Hematopoietic multipotent progenitor cell (in vitro differentiated cells): ENCODE measurements at regions not wholly inside any gene's neighbourhood (a gene's known extent, or its start where the extent isn't known, plus 50 kb on each side); places are given as distances from the start of the nearest gene placed in this dataset.

Experiments
- DNase-seq, 3 donors: peaks; one replicate each; pipeline ENCODE4 v3.0.0-alpha.2; 2011 to 2015; ENCODE audit warnings: low read depth in 2 of 3, low spot score in 2 of 3

DNA sequence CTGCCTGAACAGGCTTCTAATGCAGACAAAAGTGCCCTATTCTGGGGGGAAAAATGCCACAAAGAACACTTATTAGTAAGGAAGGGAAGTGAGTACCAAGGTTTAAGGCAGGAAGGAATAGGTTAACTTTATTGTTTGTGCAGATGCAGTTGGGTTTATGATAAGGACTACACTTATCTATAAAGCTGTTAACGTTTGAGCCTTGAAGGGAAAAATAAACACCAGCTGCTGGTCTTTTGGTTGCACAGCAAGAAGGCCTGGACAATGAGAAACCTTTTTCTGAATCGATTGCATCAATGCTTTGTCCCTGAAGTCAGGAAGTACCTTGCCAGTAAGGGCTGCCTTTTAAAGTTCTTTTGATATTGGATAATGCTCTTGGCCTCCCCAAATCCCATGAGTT is 407.8 kb downstream of the ATP23 start:
- no peak for DNase-seq

DNA sequence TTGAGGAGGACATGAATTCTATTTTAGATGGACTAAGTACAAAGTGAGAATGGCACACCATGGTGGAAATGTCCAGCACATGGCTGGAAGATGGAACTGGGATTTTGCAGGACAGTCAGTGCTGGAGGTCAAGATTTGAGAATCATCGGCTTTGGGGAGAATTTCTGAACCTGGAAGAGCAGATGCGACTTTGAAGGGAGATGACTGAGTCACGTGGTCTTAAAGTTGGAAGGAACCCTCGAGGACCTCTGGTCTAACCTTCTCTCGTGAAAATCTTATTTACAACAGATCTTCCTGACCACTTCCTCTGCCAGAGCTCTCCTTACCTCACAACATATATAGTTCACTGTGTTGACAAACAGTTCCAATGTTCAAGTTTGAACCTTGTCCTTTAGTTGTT is 415.4 kb downstream of the ATP23 start:
- DNase-seq, result no peak

DNA sequence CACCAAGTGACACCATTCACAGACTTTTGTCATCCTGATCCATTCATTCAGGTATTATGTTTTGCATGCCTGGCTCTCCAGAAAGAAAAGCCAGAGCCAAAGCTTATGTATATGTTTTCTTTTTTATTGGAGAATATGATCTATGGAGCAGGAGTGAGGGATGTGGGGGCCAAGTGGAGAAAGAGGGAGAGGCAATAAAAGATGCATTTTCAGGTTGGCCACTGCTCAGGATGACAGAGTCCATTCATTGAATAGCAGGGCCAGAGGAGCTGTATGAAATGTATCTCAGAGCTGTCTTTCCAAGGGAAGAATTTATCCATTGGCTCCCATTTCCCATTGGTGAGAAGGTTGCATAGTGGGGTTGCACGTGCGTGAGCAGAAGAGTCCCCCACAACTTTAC is 416.1 kb downstream of the ATP23 start:
- DNase-seq, result no peak

DNA sequence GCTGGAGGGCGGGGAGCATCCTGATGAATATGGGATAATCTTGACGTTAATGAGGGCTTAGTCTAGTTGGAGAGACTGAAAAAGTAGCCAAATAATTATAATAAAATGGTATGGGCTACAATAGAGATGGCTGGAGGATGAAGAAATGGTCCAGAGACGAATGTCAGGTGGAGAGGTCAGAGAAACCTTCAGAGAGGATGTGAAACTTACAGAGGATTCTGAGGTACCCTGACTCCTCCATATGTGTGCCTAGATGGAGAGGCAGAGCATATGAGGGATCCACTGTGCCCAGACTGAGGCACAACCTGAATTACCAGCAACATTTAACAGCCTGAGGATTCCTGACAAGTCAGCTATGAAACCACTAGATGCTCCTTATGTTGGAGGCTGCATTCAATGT is 417.0 kb downstream of the ATP23 start:
- no peak for DNase-seq

DNA sequence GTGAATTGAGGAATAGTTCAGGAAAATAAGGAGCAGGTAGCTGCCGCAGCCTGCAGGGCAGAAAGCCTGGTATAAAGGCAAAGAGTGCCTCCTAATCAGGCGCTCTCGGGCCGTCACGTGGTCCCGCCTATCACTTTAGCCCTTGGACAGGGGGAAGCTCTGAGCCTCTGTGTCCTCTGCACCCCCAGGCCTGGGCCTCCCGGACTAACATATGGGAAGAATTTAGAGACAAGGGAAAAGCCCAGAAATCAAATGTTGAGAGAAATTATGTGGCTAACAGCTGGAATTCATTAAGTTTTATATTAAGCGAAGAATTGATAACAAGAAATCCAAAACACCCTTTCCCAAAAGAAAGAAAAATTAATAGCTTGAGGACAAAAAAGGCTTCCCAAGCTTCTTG is 417.7 kb downstream of the ATP23 start:
- DNase-seq, result no peak

DNA sequence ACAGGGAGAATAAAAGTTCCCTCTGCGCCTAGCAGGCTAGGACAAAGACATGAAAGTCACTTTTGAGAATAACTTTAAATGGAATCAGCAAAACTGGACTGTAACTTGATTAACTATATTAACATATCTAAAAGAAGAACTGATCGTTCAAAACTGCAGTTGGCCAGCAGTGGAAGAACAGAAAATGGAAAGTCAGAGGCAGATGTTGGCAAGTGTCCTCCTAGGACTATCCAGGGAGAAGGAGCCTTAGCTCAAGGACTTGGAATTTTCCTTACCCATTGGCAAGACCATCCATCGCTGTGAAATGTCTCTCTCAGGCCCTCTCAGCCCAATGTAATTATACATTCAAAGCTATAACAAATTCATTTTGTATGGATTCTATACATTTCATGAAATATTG is 419.7 kb downstream of the ATP23 start:
- no peak for DNase-seq

DNA sequence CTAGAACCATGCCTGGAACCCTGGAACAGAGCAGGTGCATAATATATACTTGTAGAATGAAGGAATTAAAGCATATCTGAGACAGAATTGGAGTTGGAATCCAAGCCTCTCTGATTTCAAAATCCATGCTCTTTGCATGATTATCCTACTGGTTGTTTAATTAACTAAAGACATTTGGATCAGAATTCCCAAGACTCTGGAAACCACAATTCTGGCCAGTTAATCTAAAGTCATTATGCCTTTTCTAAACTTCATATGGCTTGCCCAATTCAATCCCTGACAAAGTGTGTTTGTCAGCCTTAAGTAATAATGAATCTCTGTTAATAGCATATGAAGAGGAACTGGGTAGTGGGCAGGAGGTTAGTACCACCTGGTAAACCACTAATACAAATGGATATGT is 422.6 kb downstream of the ATP23 start:
- DNase-seq, result no peak

DNA sequence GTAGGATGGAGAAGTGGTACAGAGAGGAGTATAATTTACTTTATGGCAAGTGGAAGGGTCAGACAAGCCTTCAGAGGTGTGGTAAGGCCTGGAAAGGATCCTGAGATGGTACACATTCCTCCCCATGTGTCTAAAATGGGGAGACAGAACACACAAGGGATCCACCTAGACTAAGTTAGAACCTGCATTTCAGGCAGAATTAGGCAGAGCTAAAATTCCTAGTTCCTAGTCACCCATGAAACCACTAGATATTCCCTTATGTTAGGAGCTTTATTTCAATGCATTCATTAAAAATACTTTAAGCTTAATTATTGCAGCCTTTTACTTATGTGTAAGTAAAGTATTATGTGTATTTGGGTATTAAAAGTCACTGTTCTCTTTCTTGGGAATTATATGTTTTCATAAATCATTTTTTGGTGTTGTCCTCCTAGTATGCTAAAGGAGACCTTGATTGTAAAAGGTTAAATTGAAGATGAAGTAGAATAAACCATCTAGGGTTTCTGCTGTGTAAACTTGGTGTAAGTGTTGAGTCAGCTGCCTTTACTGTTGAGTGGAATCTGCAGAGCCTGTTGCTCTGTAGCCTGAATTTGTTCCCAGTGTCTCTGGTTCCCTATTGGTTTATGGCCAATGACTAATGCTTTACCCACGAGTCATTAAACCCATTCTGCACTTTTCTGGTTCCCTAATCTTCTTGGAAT is 423.2 kb downstream of the ATP23 start:
- no peak for DNase-seq

DNA sequence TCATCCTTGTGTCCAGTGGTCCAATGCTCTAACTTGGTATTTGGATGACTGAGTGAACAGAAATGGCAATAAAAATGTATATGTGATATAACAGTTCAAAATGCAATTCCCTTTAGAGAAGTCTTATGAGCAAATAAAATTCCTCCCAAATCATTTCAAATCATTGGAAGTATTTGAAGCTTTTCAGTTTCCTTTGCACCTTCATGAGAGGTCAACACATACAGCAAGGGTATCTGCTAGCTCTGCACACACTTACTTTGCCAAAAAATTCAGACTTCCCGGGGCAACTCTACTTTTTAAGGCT is 423.7 kb downstream of the ATP23 start:
- DNase-seq, result no peak

DNA sequence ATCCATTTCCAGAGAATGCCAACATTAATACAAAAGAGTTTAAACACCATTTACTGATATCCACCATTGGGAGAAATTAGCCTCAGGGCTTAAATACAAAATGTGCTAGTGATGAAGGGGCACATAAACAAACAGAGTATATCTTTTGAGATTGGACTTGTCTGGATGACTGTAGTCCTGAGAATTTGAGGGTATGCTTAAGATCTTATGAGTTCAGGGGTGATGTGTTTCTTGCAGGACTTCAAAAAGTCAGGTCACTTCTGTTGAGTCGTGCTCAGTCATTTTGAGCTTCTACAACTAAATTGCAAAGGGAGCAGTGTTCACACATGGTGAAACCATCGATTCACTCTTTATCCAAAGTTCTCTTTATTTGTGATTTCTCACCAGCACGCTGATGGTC is 425.7 kb downstream of the ATP23 start:
- DNase-seq, result no peak

DNA sequence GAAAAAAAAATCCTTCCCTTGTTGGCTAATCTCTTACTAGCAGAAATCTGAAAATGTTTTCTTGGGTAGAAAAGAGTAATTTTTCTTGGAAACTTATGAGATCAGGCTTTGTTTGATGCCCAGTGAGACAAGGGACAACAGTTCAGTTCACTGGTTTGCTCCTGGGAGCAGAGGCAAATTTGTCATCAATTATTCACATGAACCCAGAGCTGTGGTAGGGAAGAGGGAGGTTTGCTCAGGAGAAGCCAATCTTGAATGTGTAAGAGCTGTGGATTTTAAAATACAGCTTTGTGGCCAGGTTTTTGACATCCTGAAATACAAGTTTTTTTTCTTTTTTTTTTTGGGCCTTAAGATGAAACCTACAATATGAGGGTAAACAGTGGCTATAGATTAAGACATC is 426.6 kb downstream of the ATP23 start:
- no peak for DNase-seq

DNA sequence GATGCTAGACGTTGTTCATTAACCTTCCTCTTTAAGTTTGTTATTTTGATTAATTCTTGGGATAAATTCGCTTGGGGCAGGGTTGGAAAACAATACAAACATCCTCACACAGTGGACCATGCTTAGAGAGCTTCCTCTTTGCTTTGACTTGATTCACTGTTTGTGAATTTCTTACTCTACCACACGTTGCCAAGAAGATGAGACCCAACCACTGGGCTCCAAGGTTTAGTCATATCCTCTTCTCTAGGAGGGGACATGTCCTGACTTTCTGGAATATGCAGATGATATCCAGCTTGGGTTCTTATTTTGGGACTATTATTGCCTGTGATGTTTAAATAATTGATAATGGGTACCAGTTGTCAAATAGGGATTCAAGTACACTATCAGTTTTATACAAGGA is 428.2 kb downstream of the ATP23 start:
- no peak for DNase-seq

DNA sequence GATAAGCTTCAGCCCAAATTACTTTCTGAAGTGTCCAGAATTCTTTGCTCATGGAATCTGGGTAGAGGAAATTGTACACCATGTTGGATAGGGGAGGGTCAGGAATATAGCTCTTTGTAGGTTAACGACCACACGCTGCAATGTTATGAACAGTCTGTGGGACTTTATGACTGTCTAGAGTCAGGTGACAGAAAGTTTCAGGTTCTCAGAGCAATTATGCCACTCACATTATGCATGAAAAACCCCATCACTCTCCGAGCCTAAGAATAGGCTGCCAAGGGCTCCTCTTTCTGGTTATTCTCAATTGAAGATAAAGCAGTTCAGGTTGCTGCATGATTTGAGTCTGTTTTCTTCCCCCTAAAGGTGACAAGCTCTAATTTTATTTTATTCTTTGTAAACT is 430.9 kb downstream of the ATP23 start:
- no peak for DNase-seq

DNA sequence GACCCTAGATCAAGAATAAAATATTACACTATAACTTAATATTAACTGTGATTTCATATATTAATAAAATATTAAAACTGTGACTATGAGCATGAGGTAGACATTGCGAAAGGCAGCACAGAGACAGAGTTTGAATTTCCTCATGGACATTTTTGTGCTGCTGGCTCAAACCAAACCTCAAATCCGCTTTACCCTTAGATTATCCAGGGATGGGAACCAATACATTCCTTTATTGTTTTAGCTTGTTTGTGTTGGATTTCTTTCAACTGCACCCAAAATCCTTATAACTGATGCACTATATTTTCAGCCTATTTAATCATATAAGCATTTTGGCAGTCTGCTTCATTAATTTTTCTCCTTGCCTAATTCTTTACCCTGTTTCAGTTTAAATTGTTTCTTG is 436.7 kb downstream of the ATP23 start:
- no peak for DNase-seq

DNA sequence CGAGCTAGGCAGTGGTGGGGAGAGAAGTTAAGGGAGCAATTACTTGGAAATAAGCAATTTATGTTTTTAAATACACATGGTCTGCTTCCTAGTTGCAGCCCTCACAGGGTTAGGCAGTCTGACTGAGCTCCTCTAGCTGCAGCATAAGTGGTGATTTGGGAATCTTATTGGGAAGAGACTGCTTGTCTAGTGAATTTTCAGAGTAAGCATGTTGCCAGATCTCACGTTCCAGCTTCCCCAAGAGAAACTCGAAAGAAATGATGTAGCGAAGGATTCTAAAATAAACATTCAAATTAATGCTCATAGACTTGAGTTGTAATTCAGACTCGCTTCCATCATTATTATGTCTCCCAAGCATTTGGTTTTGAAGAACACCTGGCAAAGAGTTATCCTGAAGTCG is 440.2 kb downstream of the ATP23 start:
- no peak for DNase-seq

DNA sequence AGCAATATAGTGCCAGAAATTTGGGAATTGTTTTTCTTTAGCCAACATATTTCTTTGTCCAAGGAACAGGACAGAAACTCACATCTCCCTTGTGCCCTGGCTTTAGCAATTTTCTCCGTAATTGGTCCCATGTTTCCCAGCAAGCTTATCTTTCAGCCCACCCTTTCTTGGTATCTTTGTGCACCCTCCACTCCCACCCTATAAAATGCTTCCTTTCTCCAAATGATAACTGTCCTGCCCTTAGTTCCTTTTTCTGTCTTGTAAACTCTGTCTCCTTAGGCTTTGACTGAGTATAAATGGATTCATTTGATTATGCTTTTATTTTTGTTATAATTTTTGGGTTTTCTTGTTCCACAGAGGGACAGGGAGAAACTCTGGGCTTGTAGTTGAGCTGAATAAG is 442.8 kb downstream of the ATP23 start:
- DNase-seq, result no peak

DNA sequence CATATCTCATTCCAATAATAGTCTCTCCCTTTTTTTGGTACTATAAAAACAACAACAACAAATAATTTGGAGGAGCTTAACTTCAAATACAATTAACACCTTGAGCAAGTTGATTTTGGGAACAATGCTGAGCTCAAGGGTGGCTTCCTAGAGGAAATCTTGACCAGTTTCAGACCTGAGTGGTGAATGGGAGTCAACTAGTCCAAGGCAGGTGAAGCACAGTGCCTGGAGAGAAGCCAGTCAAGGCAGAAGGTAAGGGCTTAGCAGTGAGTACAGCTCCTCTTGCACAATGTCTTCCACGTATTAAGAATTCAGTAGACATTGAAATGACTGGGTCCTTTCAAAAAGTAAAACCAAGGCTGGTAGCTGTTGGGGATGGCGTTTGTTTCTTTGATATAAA is 444.8 kb downstream of the ATP23 start:
- DNase-seq, result no peak

DNA sequence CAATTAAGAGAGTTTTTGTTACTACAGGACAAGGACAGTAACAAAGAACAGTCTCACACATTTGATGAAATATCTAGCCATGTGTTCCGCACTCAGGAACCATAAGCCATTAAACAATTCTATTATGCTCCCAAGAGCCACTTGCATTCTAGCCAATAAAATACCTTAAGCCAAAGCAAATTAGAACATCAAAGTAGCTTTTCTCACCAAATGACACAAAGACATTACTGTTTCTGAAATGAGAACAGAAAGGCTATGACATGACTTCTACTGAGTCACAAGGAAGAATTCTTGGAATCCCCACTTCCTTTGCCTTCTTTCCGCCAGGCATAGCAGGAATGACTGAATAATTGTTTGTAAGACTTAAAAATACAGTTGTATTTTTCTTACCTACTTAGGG is 445.8 kb downstream of the ATP23 start:
- DNase-seq, result no peak

DNA sequence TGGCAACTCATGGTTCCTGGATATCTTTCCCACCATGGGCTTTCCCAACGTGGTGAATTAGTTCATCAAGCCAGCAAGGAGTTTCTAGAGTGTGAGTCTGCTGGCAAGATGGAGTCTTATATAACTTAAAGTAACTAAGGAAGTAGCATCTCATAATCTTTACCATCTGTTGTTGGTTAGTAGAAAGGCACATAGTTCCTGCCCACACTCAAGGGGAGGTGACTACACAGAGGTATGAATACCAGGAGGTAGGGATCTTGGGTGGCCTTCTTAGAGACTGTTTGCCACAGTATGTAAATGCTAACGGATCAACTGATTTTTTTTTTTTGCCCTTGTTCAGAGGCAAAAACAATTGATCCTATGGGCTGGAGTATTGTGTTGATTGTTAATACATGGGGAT is 446.9 kb downstream of the ATP23 start:
- DNase-seq, result no peak

DNA sequence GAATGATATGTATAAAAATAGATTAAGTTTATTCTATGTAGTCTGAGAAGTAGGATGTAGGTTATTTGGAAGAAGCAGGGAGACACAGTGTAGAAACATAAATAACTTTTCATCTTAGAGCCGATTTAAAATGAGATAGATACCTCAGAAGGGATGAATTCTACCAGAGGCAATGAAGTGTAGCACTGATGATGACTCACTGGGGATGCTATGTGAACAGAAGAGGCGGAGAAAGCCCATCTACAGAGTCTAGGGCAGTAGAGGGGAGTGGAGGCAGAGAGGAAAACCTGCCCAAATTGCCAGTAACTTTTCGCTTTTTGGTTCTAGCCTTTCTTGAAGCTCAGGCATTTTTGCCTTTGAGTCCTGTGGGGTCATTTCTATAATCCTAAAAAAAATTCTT is 451.8 kb downstream of the ATP23 start:
- no peak for DNase-seq

DNA sequence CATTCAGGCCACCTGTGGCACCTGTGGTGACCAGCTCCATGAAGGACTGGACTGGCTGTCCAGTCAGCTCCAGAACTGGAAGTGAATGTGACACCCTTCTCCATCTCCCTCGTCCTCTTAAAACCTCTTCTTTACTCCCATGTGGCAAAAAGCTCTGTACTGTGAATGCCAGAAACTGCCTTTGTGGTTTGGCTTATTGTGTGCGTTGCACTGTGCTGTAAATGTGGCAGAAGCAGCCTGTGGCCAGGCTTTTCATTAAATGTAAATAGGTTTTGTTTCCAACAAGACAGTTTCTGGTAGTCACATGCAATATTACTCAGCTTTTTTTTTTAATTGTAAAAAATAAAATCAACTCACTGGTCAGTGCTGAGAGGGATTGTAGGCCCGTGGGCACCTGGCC is 453.7 kb downstream of the ATP23 start:
- no peak for DNase-seq

DNA sequence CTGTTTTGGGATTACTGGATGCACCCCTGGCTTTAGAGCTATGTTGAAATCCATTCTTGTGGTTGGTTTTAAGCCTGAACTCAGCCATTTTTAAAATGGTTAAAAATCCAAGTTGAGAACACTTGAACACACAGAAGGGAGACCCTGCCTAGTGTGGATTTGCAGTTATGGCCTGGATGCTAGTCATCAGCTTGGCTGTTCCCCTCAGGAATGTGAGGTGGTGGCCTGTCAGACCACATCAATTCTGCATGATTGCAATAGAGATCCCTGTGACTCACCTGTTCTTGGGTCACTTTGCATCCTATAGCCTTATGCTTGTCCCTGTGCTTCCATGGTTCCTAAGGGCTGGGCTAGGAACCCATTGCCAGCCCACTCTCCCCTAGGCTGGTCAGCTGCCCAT is 454.1 kb downstream of the ATP23 start:
- no peak for DNase-seq

DNA sequence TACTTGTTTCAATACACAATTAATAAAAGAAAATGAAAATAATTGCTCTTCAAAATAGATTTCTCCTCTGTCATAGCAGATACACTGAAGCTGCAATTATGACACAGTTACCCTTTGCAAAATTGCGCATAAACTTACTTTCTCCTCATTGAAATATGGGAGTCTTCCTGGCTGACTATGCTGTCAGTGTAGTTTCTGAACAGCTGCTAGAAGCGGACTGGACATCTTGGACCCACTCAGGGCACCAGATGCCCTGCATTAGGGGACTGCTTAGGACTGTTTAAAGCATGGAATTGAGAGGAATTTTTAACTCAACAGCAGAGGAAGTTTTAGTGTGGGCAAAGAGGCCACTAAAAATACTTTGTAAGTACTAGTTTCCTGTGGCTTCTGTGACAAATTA is 454.9 kb downstream of the ATP23 start:
- DNase-seq, result no peak

DNA sequence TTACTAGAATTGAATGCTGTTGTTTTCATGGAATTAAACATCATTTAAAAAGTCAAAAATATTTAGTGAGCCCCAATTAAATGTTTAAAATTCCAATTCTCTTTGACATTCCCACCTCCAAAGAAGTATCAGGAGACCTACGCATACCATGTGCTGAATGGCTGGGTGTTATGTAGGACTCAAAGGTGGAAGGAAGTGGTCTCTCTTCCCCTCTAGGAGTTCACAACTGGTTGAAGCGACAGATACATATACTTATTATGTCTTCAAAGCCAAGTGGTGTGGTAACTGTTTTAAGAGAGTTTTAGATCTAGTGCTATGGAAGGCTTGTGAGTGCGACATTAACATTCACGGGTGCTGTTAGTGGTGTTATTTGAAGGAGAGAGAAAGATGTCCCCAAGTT is 464.0 kb downstream of the ATP23 start:
- DNase-seq, result no peak
